ENCODE measurements at regions not wholly inside any gene's neighbourhood (a gene's known extent, or its start where the extent isn't known, plus 50 kb on each side); places are given as distances from the start of the nearest gene placed in this dataset.

GRCh38 chr2:121868652-121869051, 113.2 kb downstream of the TSN start:
- Histone ChIP-seq H3K79me2 (ENCODE audit: control insufficient read depth, insufficient read depth, low read length) (no peaks in the 10 kb centered on the region), H3K9ac (ENCODE audit: insufficient read depth in 1 of 2, low read depth in 2 of 2, low read length in 2 of 2) (no peak overlapping the region), H3K4me1 (replicated peaks in 1 of 2; ENCODE audit: control insufficient read depth in 2 of 2, insufficient read depth in 2 of 2, low read length in 2 of 2) (no peaks in the 10 kb centered on the region), H3K27me3 (ENCODE audit: control insufficient read depth in 2 of 2, insufficient read depth in 2 of 2, low read length in 2 of 2) (peaks cover 2 to 21% of the 10 kb centered on the region in 2 experiments; a peak in 2 of 5 replicates), H3K9me3 (replicated peaks; ENCODE audit: control insufficient read depth, insufficient read depth, low read depth, low read length) (no peaks in the 10 kb centered on the region), H3K27ac (ENCODE audit: extremely low read depth, low read depth, low read length) (no peak overlapping the region), H3K4me3 (no peak overlapping the region), H3K9me1 (ENCODE audit: control insufficient read depth, insufficient read depth, low read length) (no peaks in the 10 kb centered on the region), H4K20me1 (replicated peaks; ENCODE audit: control insufficient read depth, insufficient read depth, low read length) (0 out of 2 replicates have a peak, but pooled peaks cover 3% of the 10 kb centered on the region), H3K36me3 (ENCODE audit: control insufficient read depth, insufficient read depth, low read length) (no peaks in the 10 kb centered on the region), H2AFZ (ENCODE audit: low read depth, low read length) (no peak overlapping the region), H3K4me2 (ENCODE audit: insufficient read depth, low read length) (no peak overlapping the region)
- BruUV-seq (replicated peaks) = no TSS peak
- in situ Hi-C loops (cut with MboI) = no loop called here
- CTCF ChIA-PET (ENCODE audit: low intra/inter-chr PET ratio) = no interaction called here
- intact Hi-C loops (cut with micrococcal nuclease) = no loop called here
- ATAC-seq = no peak
- no peak for DNase-seq (ENCODE audit: extremely low read depth in 1 of 4, low spot score in 3 of 4)
- TF ChIP-seq ZNF584 (CRISPR knock-in tag; IDR thresholded peaks at IDR 0.05; ENCODE audit: low read depth) = no peak
- TF ChIP-seq SMAD1 (IDR thresholded peaks at IDR 0.05; ENCODE audit: low read depth, low read length, partially characterized antibody) = no peak
- TF ChIP-seq ZBED1 (IDR thresholded peaks at IDR 0.05) = no peak
- TF ChIP-seq MBD2 (IDR thresholded peaks at IDR 0.05; ENCODE audit: borderline replicate concordance, low read depth) = no peak
- TF ChIP-seq GABPB2 (CRISPR knock-in tag; conservative IDR thresholded peaks at IDR 0.05) = no peak
- FAIRE-seq = no peak
- 8% methylated on average over 1 of the region's 1 CpG for WGBS (ENCODE audit: insufficient coverage, low coverage, missing lambda C conversion rate)
- POLR2A ChIA-PET = no interaction called here

GRCh38 chr2:121869363-121869762, 113.9 kb downstream of the TSN start:
- H3K4me1 ChIP-seq (replicated peaks in 1 of 2; ENCODE audit: control insufficient read depth in 2 of 2, insufficient read depth in 2 of 2, low read length in 2 of 2) = no peaks in the 10 kb centered on the region
- H3K9me1 ChIP-seq (ENCODE audit: control insufficient read depth, insufficient read depth, low read length) = no peaks in the 10 kb centered on the region
- H3K27ac ChIP-seq (ENCODE audit: extremely low read depth, low read depth, low read length) = no peak overlapping the region
- H4K20me1 ChIP-seq (replicated peaks; ENCODE audit: control insufficient read depth, insufficient read depth, low read length) = 0 out of 2 replicates have a peak, but pooled peaks cover 3% of the 10 kb centered on the region
- H3K4me2 ChIP-seq (ENCODE audit: insufficient read depth, low read length) = no peak overlapping the region
- H3K36me3 ChIP-seq (ENCODE audit: control insufficient read depth, insufficient read depth, low read length) = no peaks in the 10 kb centered on the region
- H3K4me3 ChIP-seq = no peak overlapping the region
- H3K27me3 ChIP-seq (ENCODE audit: control insufficient read depth in 2 of 2, insufficient read depth in 2 of 2, low read length in 2 of 2) = peaks cover under 1 to 23% of the 10 kb centered on the region in 2 experiments; a peak in 2 of 5 replicates
- no peak overlapping the region for H2AFZ ChIP-seq (ENCODE audit: low read depth, low read length)
- no peaks in the 10 kb centered on the region for H3K9me3 ChIP-seq (replicated peaks; ENCODE audit: control insufficient read depth, insufficient read depth, low read depth, low read length)
- no TSS peak for BruUV-seq (replicated peaks)
- no peak for TF ChIP-seq CHD1 (IDR thresholded peaks at IDR 0.05; ENCODE audit: low read length)
- no peak for TF ChIP-seq GABPA (tag; conservative IDR thresholded peaks at IDR 0.05; ENCODE audit: low read depth)
- TF ChIP-seq COPS2 (conservative IDR thresholded peaks at IDR 0.05) = no peak
- no peak for TF ChIP-seq PYGO2 (tag; IDR thresholded peaks at IDR 0.05)
- TF ChIP-seq FOXA3 (CRISPR knock-in tag; conservative IDR thresholded peaks at IDR 0.05 in 1 of 2, IDR thresholded peaks at IDR 0.05 in 1 of 2) = no peak
- no peak for TF ChIP-seq DIDO1 (tag; IDR thresholded peaks at IDR 0.05; ENCODE audit: low read depth)
- no peak for TF ChIP-seq IRF1 (CRISPR knock-in tag; IDR thresholded peaks at IDR 0.05; ENCODE audit: borderline replicate concordance)
- TF ChIP-seq POLR3G (IDR thresholded peaks at IDR 0.05; ENCODE audit: extremely low read depth, insufficient read length, insufficient replicate concordance) = no peak
- TF ChIP-seq KAT7 (CRISPR knock-in tag; IDR thresholded peaks at IDR 0.05; ENCODE audit: borderline replicate concordance) = no peak
- H3K79me2 ChIP-seq (ENCODE audit: control insufficient read depth, insufficient read depth, low read length) = no peaks in the 10 kb centered on the region
- ChIA-PET CTCF (ENCODE audit: low intra/inter-chr PET ratio) (no interaction called here), POLR2A (interaction anchor here (0.8 kb wide), 1 partner anchor 12 kb away, joined by 3 read pairs; no protein-coding TSS in a partner anchor)
- DNase-seq (ENCODE audit: extremely low read depth in 1 of 4, low spot score in 3 of 4) = no peak
- intact Hi-C loops (cut with micrococcal nuclease) = no loop called here
- FAIRE-seq = no peak
- WGBS (ENCODE audit: insufficient coverage, low coverage, missing lambda C conversion rate) = 2% methylated on average over 7 of the region's 7 CpGs
- no peak overlapping the region for H3K9ac ChIP-seq (ENCODE audit: insufficient read depth in 1 of 2, low read depth in 2 of 2, low read length in 2 of 2)
- in situ Hi-C loops (cut with MboI) = no loop called here
- ATAC-seq = no peak
